ENCODE measurements at regions not wholly inside any gene's neighbourhood (a gene's known extent, or its start where the extent isn't known, plus 50 kb on each side); places are given as distances from the start of the nearest gene placed in this dataset.

DNA sequence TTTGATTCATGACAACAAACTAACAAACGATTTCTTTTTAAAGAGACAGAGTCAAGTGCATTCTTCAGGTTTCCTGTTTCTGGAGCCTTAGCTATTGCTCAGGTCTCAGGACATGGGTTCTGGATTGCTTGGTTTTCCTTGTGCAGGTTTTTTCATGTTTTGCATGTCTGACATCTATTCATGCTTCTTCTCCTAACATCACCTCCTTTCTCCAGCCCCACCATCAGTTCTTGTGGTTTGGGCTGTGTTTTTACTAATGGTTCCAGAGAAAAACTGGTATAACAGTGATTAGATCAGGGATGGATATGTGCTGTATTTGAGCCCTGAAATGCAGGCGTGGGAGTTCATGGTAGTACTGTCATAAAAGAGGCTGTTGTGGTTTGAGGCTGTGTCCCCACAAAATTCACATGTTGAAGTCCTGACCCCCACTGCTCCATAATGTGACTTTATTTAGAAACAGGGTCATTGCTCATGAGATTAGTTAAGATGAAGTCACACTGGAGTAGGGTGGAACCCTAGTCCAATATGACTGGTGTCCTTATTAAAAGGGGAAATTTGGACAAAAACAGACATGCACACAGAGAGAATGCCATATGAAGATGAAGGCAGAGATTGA, 67.9 kb downstream of the IRX6 start:
- no peak for DNase-seq (ENCODE audit: low read depth in 1 of 2, low spot score in 1 of 2)
- H3K27me3 ChIP-seq (ENCODE audit: insufficient read depth, poor library complexity, severe bottlenecking): no peaks in the 10 kb centered on the region
- TF ChIP-seq POLR2AphosphoS5 (IDR thresholded peaks at IDR 0.05; ENCODE audit: low read depth) (no peak), GABPA (IDR thresholded peaks at IDR 0.05; ENCODE audit: low read depth) (no peak)
- TF ChIP-seq, protein P1, sequence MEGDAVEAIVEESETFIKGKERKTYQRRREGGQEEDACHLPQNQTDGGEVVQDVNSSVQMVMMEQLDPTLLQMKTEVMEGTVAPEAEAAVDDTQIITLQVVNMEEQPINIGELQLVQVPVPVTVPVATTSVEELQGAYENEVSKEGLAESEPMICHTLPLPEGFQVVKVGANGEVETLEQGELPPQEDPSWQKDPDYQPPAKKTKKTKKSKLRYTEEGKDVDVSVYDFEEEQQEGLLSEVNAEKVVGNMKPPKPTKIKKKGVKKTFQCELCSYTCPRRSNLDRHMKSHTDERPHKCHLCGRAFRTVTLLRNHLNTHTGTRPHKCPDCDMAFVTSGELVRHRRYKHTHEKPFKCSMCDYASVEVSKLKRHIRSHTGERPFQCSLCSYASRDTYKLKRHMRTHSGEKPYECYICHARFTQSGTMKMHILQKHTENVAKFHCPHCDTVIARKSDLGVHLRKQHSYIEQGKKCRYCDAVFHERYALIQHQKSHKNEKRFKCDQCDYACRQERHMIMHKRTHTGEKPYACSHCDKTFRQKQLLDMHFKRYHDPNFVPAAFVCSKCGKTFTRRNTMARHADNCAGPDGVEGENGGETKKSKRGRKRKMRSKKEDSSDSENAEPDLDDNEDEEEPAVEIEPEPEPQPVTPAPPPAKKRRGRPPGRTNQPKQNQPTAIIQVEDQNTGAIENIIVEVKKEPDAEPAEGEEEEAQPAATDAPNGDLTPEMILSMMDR (IDR thresholded peaks at IDR 0.05; ENCODE audit: insufficient read depth, low read length): no peak
- TF ChIP-seq, protein P2, sequence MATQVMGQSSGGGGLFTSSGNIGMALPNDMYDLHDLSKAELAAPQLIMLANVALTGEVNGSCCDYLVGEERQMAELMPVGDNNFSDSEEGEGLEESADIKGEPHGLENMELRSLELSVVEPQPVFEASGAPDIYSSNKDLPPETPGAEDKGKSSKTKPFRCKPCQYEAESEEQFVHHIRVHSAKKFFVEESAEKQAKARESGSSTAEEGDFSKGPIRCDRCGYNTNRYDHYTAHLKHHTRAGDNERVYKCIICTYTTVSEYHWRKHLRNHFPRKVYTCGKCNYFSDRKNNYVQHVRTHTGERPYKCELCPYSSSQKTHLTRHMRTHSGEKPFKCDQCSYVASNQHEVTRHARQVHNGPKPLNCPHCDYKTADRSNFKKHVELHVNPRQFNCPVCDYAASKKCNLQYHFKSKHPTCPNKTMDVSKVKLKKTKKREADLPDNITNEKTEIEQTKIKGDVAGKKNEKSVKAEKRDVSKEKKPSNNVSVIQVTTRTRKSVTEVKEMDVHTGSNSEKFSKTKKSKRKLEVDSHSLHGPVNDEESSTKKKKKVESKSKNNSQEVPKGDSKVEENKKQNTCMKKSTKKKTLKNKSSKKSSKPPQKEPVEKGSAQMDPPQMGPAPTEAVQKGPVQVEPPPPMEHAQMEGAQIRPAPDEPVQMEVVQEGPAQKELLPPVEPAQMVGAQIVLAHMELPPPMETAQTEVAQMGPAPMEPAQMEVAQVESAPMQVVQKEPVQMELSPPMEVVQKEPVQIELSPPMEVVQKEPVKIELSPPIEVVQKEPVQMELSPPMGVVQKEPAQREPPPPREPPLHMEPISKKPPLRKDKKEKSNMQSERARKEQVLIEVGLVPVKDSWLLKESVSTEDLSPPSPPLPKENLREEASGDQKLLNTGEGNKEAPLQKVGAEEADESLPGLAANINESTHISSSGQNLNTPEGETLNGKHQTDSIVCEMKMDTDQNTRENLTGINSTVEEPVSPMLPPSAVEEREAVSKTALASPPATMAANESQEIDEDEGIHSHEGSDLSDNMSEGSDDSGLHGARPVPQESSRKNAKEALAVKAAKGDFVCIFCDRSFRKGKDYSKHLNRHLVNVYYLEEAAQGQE (IDR thresholded peaks at IDR 0.05; ENCODE audit: insufficient replicate concordance, low read depth): no peak
- no peak overlapping the region for H3K4me3 ChIP-seq (replicated peaks; ENCODE audit: insufficient read depth, low read length)
- no peak overlapping the region for H3K27ac ChIP-seq (replicated peaks)

DNA sequence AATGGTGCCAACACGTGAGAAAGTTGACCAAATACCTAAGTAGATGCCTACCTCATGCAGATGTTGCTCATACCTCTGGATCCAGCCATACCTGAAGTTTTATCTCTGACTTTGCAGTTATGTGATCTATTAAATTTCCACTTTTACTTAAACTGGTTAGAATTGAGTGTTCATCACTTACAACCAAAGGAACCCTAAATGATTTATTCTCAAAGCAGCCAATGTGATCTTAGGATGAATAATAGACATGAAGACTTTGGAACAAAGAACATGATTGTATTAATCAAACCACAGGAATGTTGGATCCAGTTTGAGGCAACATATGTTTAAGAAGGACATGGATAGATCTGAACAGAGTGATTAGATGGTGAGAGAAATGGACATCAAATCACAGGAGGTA, 68.7 kb downstream of the IRX6 start:
- no peak overlapping the region for H3K27ac ChIP-seq (replicated peaks)
- H3K27me3 ChIP-seq (ENCODE audit: insufficient read depth, poor library complexity, severe bottlenecking): no peaks in the 10 kb centered on the region
- DNase-seq (ENCODE audit: low read depth in 1 of 2, low spot score in 1 of 2): no peak
- H3K4me3 ChIP-seq (replicated peaks; ENCODE audit: insufficient read depth, low read length): no peak overlapping the region
- TF ChIP-seq, protein P1 (IDR thresholded peaks at IDR 0.05; ENCODE audit: insufficient read depth, low read length): no peak
- TF ChIP-seq GABPA (IDR thresholded peaks at IDR 0.05; ENCODE audit: low read depth): no peak

DNA sequence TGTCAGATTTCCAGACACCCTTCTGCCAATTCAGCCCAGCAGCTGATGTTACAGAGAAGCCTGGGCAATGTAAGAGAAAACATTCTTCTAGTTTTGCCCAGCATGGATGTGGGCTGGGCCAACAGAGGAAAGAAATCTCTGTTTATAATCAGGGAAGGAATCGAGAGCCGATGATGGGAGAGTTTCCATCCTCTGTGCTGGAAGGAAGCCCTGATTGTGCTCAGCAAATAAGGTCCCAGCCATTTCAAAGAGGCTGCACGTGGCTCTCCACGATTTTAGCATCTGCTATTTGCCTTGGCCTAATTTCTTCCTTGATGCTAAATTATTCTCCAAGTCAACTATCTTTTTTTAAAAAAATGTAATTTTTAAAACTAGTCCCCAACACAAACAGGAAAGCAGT, 70.0 kb downstream of the IRX6 start:
- TF ChIP-seq, protein P1 (IDR thresholded peaks at IDR 0.05; ENCODE audit: insufficient read depth, low read length): no peak
- no peak for TF ChIP-seq GABPA (IDR thresholded peaks at IDR 0.05; ENCODE audit: low read depth)
- TF ChIP-seq POLR2AphosphoS5 (IDR thresholded peaks at IDR 0.05; ENCODE audit: low read depth): no peak
- TF ChIP-seq, protein P2 (IDR thresholded peaks at IDR 0.05; ENCODE audit: insufficient replicate concordance, low read depth): no peak
- TF ChIP-seq SPI1 (IDR thresholded peaks at IDR 0.05; ENCODE audit: borderline replicate concordance, low read depth): no peak
- no peaks in the 10 kb centered on the region for H3K27me3 ChIP-seq (ENCODE audit: insufficient read depth, poor library complexity, severe bottlenecking)
- no peak overlapping the region for H3K27ac ChIP-seq (replicated peaks)
- H3K4me3 ChIP-seq (replicated peaks; ENCODE audit: insufficient read depth, low read length): no peak overlapping the region
- no peak for DNase-seq (ENCODE audit: low read depth in 1 of 2, low spot score in 1 of 2)

DNA sequence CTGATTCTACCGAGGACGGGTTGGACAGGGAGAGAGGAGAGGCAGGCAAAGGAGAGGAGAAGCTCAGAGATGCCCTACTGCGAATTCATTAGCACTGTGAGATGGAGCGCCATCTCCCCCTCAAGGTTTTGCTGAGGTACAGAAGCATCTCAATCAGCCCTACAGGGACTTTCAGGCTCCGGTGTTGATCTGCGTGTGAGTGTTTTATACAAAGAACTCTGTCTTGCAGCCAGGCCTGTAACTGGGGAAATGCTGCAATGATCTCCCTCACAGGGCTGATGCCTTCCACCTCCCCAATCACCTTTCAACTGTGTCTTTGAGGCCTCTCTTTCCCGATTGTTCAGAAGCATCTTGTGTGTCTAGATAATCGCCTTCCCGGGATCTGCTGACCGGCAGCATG, 74.8 kb downstream of the IRX6 start:
- DNase-seq (ENCODE audit: low read depth in 1 of 2, low spot score in 1 of 2): no peak
- TF ChIP-seq GABPA (IDR thresholded peaks at IDR 0.05; ENCODE audit: low read depth): no peak
- no peak for TF ChIP-seq SPI1 (IDR thresholded peaks at IDR 0.05; ENCODE audit: borderline replicate concordance, low read depth)
- TF ChIP-seq, protein P2 (IDR thresholded peaks at IDR 0.05; ENCODE audit: insufficient replicate concordance, low read depth): no peak
- TF ChIP-seq POLR2AphosphoS5 (IDR thresholded peaks at IDR 0.05; ENCODE audit: low read depth): no peak
- TF ChIP-seq, protein P1 (IDR thresholded peaks at IDR 0.05; ENCODE audit: insufficient read depth, low read length): no peak
- Histone ChIP-seq H3K27me3 (ENCODE audit: insufficient read depth, poor library complexity, severe bottlenecking) (no peaks in the 10 kb centered on the region), H3K4me3 (replicated peaks; ENCODE audit: insufficient read depth, low read length) (no peak overlapping the region), H3K27ac (replicated peaks) (no peak overlapping the region)
